GM18909 (cell line): ENCODE measurements at regions not wholly inside any gene's neighbourhood (a gene's known extent, or its start where the extent isn't known, plus 50 kb on each side); places are given as distances from the start of the nearest gene placed in this dataset.
"Not testable (repeated sequence)": the region's sequence is repeated elsewhere in the genome, so short reads cannot be mapped to it uniquely, and the experiment has no call there.

Experiments
- ATAC-seq: cut with Tn5 transposase; IDR thresholded peaks from one replicate; pipeline ENCODE4 v1.9.1; 2021; ENCODE audit warnings: mild to moderate bottlenecking; ENCODE audit not compliant: unreplicated experiment, poor library complexity

DNA sequence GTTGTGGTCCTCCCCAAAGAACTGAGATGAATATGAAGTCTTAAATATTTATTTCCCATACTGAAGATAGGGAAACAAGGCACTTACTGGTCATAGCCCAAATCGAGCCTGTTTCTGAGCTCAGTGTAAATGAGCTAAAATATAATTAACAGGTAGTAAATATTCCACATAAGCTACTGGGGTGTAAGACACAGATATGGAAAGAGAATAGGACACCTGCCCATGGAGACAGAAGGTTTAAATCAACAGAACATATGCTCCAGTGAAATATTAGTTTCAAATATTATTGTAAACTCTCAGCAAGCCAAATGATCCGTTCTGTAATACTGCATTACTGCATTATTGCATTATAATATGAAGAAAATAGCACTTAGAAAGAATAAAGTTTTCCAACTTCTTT is 537.9 kb downstream of the ANKRD7 start:
- no peak for ATAC-seq

DNA sequence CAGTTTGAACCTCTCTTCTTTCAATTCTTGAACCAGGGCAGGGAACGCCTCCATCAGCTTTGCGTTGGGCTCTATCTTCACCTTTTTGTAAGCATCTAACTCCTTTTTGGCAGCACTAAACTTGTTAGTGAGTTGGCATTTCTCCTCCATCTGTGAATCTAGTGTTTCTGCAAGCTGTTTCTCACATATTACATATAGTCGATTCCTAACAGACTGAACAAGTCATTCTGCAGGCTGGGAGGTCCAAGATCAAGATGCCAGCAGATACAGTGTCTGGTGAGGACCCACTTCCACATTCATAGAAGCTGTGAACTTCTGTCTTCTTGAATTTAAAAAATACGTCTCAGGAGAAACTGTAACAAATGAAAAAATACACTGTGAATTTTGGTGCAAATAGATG is 539.7 kb downstream of the ANKRD7 start:
- no peak for ATAC-seq

DNA sequence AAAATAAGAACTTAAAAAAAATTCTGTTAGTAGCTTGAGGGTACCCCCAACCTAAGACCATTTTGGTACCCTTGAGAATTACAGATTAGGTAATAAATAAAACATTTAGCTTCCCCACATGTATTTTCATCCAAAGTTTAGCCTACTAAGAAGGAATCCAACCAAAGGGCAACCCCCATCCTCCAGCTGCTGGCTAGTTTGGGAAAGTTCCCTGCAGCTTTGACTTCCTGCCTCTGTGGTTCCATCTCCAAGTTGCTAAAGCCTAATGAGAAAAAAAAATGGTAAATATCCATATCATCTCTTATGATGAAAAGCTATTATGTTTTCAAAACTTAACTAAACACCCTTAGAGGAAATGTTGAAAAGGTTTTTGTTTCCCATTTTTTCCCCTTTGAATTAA is 547.2 kb downstream of the ANKRD7 start:
- no peak for ATAC-seq

DNA sequence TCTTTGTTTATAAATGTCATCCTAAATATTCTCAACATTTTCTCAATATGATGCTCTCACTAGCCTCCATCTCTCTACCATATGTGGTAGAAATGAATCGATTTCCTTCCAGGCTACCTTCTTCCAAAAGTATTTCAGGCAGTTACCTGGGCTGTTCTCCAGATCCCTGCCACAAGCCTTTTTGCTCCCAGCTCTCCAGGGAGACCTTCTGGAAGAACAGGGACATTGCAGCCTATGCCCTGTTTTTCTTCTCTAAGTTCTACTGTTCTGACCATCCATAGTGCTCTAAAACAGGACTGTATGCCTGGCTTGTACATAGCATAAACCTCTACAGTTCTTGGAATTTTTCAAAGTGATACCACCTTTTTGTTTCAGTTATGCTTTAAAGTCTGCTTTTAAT is 552.8 kb downstream of the ANKRD7 start:
- ATAC-seq, result no peak

DNA sequence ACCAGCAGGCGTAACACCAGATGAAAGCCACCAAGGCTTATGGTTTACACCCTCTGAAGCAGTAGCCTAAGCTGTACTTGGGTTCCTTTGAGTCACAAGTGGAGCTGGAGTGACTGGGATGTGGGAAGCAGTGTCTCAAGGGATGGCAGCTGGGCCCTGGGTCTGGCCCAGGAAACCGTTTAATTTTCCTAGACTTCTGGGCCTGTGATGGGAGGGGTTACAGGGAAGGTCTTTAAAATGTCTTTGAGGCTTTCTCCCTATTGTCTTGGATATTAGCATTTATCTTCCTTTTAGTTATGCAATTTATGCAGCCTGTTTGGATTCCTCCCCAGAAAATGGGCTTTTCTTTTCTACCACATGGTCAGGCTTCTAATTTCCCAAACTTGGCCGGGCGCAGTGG is 568.2 kb downstream of the ANKRD7 start:
- ATAC-seq, result no peak

DNA sequence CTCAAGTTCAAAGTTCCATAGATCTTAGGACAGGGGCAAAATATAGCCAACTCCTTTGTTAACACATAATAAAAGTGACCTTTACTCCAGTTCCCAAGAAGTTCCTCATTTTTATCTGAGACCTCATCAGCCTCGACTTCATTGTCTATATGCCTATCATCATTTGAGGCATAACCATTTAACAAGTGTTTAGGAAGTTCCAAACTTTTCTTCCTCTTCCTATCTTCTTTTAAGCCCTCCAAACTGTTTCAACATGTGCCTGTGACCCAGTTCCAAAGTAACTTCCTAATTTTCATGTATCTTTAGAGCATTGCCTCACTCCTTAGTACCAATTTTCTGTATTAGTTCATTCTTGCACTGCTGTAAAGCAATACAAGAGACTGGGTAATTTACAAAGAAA is 569.1 kb downstream of the ANKRD7 start:
- ATAC-seq, result no peak

DNA sequence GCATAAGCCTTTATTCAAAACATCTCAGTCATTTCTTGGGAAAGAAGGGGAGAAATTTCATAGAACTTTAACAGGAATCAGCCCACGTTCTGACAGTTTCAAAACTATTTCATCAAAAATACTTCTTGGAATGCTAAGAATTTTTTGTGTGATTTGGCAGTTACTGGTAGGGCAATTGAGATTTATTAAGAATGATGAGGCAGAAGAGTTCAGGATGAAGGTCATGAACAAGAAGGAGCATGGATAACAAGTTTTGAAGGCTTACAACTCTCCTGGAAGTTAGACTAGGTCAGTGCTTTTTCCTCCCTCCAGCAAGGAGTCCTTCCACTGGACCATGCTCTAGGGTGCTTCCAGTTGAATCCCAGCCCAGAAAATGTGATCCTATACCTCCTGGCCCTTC is 569.9 kb downstream of the ANKRD7 start:
- ATAC-seq, result no peak

DNA sequence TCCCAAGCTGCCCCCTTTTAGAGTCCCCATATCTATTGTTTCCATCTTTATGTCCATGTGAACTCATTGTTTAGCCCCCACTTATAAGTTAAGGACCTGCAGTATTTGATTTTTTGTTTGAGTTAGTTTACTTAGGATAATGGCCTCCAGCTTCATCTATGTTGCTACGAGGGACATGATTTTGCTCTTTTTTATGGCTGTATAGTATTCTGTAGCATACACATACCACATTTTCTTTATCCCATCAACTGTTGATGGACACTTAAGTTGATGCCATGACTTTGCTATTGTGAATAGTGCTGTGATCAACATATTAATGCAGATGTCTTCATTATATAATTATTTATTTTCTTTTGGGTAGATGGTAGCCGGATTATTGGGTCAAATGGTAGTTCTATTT is 576.9 kb downstream of the ANKRD7 start:
- no peak for ATAC-seq

DNA sequence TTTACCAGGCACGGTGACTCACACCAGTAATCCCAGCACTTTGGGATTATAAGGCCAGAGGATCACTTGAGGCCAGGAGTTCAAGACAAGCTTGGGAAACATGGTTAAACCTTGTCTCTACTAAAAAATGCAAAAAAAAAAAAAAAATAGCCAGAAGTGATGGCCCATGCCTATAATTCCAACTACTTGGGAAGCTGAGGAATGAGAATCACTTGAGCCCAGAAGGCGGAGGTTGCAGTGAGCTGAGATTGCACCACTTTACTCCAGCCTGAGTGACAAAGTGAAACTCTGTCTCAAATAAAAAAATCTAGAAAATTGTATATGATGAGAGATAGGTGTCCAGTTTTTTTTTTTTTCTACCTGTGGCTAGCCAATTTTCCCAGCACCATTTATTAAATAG is 578.2 kb downstream of the ANKRD7 start:
- ATAC-seq, result no peak

DNA sequence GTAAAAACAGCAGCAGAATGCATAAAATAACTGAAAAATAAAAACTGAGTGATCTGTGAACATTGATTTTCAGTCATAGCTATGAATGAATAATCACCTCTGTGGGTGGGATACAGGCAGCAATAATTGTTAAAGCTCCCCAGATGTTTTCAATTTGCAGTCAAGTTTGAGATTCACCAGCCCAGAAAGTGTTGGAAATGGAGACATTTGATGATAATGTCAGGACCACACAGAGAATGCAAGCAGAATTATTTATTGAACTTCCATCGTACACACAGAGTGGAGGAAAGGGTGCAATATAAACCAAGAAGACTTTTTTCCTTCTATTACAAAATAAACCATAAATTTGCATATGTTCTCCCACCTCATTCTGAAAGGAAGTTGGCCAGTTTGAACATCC is 601.7 kb downstream of the ANKRD7 start:
- ATAC-seq, result no peak

DNA sequence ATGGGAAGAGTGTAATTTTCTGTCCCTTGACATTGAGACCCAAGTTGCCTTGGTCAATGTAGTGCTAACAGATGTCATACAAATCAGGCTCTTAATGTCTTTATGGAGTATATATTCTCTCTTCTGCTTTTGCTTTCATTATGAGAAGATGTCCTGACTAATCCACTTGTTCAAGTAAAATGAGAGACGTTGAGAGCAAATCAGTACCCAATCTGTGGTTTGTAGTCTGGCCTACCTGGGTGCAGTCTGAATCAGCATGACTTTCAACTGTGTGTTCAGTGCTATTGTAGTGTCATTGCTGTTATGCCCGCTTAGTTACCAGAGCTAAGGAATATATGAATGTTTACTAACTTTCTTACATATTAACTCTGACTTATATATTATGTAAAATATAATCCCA is 612.4 kb downstream of the ANKRD7 start:
- peak; percentile 95 for ATAC-seq

DNA sequence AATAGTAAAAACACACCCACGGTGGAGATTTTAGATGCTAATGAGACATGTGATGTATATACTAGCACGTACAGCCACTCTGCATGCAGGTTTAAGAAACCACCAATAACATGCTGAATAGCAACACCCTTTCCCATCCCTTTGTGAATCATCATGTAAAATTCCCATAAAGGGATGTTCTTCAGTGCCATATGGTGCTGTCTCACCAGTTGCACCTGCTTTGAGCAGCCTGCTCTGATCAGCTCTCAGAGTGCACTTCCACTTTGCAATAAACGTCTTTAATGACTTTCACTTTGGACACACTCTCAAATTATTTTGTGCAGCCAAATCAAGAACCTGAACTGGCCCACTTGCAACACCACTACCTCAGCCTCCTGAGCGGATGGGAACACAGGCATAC is 615.0 kb downstream of the ANKRD7 start:
- ATAC-seq, result no peak

DNA sequence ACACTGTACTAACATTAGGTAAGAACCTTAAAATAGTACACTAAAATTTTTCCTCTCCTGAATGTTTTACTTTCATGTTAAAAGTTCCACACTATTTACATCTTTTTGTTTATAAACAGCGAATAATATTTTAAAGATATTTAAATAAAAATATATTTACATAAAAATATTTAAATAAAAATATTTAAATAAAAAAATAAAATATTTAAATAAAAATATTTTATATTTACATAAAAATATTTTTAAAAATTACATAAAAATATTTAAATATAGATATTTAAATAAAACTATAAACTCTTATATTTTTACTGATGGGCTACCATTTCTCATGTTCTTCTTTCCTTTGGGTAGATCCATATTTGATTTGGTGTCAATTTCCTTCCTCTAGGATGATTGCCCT is 619.0 kb downstream of the ANKRD7 start:
- no peak for ATAC-seq

DNA sequence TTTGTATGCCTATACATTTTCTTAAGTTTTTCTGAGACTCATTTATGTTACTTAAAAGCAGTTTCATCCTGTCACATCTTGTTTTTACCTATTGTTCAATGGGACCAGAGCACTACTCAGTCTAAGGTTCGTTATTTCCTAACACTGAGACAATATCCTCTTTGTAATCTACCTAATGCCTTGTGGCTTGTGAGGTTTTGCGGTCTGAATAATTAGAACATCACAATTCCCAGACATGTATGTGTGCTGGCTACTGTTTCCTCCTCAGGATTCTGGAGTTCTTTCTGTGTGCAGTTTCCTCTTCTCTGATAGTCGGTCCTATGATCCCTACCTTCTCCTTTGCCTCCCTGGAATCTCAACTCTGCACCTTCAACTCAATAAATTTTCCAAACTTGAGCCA is 620.2 kb downstream of the ANKRD7 start:
- ATAC-seq, result no peak

DNA sequence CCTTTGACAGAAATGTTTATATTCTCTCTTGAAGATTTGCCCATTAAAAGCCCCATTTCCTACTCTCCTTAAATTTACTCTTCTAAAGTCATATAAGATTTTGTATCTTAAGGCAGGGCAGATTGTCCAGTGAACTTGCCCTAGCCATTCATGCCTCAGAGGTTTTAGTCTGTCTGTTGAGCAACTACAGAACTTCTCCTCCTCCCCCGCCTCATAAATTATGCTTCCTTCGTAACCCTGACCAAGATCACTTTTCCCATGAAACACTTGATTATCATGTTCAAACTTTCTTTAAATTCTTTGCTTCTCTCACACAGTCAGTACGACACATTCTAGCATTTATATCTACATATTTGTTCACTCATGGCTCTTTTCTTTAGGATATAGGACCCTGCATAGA is 621.3 kb downstream of the ANKRD7 start:
- ATAC-seq, result no peak

DNA sequence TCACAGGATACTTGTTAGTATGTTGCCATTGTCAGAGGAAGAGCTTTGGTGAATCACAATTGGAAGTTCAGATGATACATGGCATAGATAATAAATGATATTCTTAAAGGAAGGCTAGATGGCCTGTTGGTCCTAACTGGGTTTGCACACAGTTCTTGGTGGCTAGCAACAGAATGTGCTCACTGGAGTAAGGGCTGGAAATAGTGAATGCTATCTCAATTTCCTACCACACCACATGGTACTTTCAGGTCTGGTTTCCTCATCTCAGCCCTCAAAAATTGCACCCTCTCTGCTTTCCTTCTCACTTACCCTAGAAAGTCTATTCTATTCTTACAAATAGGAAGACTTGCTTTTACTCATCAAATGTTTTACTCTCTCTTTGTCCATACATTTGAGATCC is 622.5 kb downstream of the ANKRD7 start:
- no peak for ATAC-seq

DNA sequence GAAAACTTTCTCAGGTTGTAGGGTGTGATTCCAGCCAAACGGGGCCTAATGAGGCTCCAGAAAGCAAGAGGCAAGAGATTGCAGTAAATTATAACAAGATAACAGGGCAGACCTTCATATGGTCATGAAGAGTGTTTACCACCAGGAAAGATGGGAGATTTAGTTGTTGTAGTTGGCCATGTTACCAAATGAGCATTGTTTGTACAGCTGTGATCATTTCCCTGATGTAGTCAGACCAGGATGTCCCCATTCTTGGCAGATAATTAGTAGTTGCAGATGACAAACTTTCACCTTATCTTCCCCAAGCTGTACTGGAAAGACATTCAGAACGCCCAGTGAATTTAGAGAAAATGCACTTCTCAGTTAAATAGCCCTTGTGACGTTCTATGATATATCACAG is 630.8 kb downstream of the ANKRD7 start:
- ATAC-seq, result no peak

DNA sequence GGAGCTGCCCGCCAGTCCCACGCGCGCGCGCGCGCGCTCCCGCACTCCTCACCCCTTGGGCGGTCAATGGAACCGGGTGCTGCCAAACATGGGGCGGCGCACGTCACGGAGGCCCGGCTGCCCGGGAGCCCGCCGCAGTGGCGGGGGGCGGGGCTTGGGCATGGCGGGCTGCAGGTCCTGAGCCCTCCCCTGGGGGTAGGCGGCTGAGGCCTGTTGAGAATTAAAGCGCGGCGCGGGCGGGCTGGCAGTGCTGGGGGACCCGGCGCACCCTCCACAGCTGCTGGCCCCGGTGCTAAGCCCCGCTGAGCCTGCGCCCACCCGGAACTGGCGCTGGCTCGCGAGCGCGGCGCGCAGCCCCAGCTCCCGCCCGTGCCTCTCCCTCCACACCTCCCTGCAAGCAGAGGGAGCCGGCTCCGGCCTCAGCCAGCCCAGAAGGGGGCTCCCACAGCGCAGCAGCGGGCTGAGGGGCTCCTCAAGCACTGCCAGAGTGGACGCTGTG is 634.2 kb downstream of the ANKRD7 start:
- no peak for ATAC-seq

DNA sequence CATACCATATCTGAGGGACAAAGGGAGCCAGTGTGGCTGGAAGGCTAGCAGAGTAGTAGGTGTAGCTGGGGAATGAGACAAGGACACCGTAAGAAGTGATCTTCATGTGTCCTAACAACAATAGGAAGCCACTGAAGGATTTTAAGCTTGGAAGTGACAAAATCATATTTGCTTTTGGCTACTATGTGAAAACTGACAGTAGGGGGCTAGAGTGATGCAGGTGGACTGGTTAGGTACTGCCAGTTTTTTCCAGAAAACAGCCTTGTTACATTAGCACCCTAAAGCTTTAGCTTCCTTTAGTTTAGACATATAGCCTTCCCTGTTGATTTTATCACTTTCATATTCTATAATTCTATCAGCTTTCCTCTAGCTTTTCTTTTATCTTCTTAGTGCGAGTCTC is 637.1 kb downstream of the ANKRD7 start:
- no peak for ATAC-seq

DNA sequence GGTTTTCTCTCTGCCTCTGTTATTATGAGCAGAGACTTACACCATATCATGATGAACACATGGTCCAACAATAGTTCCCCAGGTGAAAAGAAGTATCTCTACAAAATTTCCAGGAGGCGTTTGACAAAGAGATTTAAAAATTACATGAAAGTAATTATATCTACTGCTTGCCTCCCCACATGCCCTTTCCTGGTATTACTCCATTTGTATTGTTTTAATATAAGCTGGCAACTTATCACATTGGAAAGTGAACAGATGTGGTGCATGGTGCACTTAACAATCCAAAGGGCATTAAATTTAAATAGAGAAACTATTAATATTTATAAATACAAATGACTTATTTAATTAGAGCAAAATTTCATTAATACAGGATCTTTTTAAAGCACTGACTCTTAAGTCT is 638.2 kb downstream of the ANKRD7 start:
- ATAC-seq, result no peak

DNA sequence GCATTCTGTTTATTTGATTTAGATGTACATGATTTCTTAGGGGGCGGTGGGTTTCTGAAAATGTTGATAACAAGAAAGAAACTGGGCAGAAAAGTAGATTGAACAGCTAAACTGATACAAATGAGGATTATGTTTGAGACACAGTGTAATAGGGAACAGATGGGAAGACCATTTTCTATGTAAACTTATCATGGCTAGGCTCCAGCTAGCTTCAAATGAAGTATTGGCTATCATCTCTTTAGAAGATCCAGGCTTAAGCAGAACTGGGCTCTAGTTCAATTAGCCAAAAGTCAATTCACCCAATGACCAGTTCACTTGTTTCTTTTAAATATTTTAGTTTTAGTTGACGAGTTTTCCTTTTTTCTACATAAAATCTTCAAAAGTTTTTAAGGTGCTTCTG is 639.5 kb downstream of the ANKRD7 start:
- no peak for ATAC-seq

DNA sequence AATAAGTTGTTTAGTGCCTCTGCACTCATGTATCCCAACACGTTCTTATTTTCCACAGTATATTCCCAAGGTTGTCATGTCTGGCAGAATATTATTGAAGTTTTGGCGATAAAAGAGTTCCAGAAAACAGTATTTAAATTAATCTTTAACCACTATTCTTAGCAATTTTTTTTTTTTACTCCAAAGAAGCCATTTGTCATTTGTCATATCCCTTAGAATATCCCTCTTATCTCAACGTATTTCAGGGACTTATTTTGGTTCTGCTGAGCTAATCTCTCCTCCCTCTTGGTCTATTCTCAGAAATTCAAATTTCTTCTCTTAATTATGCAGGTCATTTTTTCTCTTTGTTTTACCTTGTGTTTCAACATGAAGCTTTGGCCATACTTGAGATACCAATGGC is 643.4 kb downstream of the ANKRD7 start:
- no peak for ATAC-seq

DNA sequence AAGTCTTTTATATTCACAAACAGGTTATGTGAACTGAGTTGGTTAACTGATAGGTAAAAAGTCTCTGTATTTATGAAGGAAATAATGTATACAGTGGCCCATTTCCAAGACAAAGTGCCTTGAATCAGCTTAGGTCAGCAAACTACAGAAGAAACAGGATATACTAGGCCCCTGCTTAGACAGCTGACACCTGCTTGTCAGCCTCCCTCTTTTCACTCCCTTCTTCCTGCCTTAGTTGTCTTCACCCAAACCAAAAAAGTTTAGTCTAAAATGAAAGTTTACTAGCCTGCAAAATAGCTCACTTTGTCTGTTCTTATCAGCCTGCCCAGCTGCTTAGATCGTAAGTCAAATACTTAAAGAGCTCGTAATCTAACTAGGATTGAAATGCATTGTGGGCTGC is 644.6 kb downstream of the ANKRD7 start:
- not testable (repeated sequence) for ATAC-seq
